ENCODE measurements at regions not wholly inside any gene's neighbourhood (a gene's known extent, or its start where the extent isn't known, plus 50 kb on each side); places are given as distances from the start of the nearest gene placed in this dataset.

- TF ChIP-seq POLR2A (IDR thresholded peaks at IDR 0.05; ENCODE audit: low read length), result no peak
- no peak for TF ChIP-seq GATA1 (IDR thresholded peaks at IDR 0.05; ENCODE audit: low read depth, low read length)
Observed at GRCh38 chr4:18075823-18076433, 54.4 kb upstream of the LCORL start.

Measured in erythroblast (primary cell).